H9 (cell line): ENCODE measurements at regions not wholly inside any gene's neighbourhood (a gene's known extent, or its start where the extent isn't known, plus 50 kb on each side); places are given as distances from the start of the nearest gene placed in this dataset.

Source experiments
- DNase-seq: peaks from one replicate; pipeline ENCODE4 v3.0.0-alpha.2; 2017
- H2AFZ ChIP-seq: one replicate; pipeline ENCODE4 v1.6.1; 2013; ENCODE audit warnings: mild to moderate bottlenecking, low read length, control low read depth, moderate library complexity
- H2AK5ac ChIP-seq: 2 replicates; pipeline ENCODE4 v1.6.1; 2013; ENCODE audit warnings: low read length, control low read depth, mixed read lengths; ENCODE audit not compliant: insufficient read length
- H2BK120ac ChIP-seq: one replicate; pipeline ENCODE4 v1.6.1; 2013; ENCODE audit warnings: low read depth, mild to moderate bottlenecking, low read length, control low read depth, inconsistent platforms; ENCODE audit not compliant: poor library complexity, severe bottlenecking
- H2BK12ac ChIP-seq: 2 replicates; pipeline ENCODE4 v1.6.1; 2013; ENCODE audit warnings: low read length, control low read depth, mixed read lengths, low read depth; ENCODE audit not compliant: insufficient read length
- H2BK15ac ChIP-seq: 2 replicates; pipeline ENCODE4 v1.6.1; 2013; ENCODE audit warnings: low read depth, low read length, control low read depth
- H2BK20ac ChIP-seq: one replicate; pipeline ENCODE4 v1.6.1; 2013; ENCODE audit warnings: low read depth, mild to moderate bottlenecking, low read length, control low read depth, inconsistent platforms; ENCODE audit not compliant: poor library complexity, severe bottlenecking
- H2BK5ac ChIP-seq: 2 replicates; pipeline ENCODE4 v1.6.1; 2013; ENCODE audit warnings: low read length, control low read depth, mixed read lengths; ENCODE audit not compliant: insufficient read length
- H3K14ac ChIP-seq: 2 replicates; pipeline ENCODE4 v1.6.1; 2013; ENCODE audit warnings: low read length, control low read depth; ENCODE audit not compliant: insufficient read depth
- H3K18ac ChIP-seq: 2 replicates; pipeline ENCODE4 v1.6.1; 2013; ENCODE audit warnings: low read depth, mild to moderate bottlenecking, mixed read lengths, low read length, control low read depth; ENCODE audit not compliant: insufficient read length
- H3K23ac ChIP-seq: 2 replicates; pipeline ENCODE4 v1.6.1; 2013; ENCODE audit warnings: low read length, control low read depth, mixed read lengths, low read depth; ENCODE audit not compliant: insufficient read length
- H3K23me2 ChIP-seq: 2 replicates; pipeline ENCODE4 v1.6.1; 2013; ENCODE audit warnings: low read depth, mild to moderate bottlenecking, mixed read lengths, low read length, control low read depth; ENCODE audit not compliant: insufficient read length, poor library complexity, severe bottlenecking
- H3K27ac ChIP-seq: 2 replicates; pipeline ENCODE4 v1.5.1; 2013; ENCODE audit warnings: low read length, control low read depth, mixed read lengths, low read depth; ENCODE audit not compliant: insufficient read length
- H3K27me3 ChIP-seq: 2 replicates; pipeline ENCODE4 v1.6.1; 2013; ENCODE audit warnings: low read length, control low read depth, inconsistent platforms; ENCODE audit not compliant: insufficient read depth
- H3K4ac ChIP-seq: 2 replicates; pipeline ENCODE4 v1.6.1; 2013; ENCODE audit warnings: low read depth, mild to moderate bottlenecking, control low read depth, inconsistent platforms, low read length, moderate library complexity
- H3K4me1 ChIP-seq: 2 replicates; pipeline ENCODE4 v1.6.1; 2013; ENCODE audit warnings: low read length, control low read depth, inconsistent platforms; ENCODE audit not compliant: insufficient read depth
- H3K4me2 ChIP-seq: 2 replicates; pipeline ENCODE4 v1.6.1; 2013; ENCODE audit warnings: low read length, control low read depth, mixed read lengths; ENCODE audit not compliant: insufficient read length, insufficient read depth
- H3K56ac ChIP-seq: 2 replicates; pipeline ENCODE4 v1.6.1; 2013; ENCODE audit warnings: low read depth, mild to moderate bottlenecking, mixed read lengths, low read length, control low read depth; ENCODE audit not compliant: insufficient read length
- H3K79me1 ChIP-seq: 2 replicates; pipeline ENCODE4 v1.6.1; 2013; ENCODE audit warnings: low read depth, mild to moderate bottlenecking, moderate library complexity, low read length, control low read depth, inconsistent platforms; ENCODE audit not compliant: insufficient read depth, poor library complexity, severe bottlenecking
- H3K79me2 ChIP-seq: 2 replicates; pipeline ENCODE4 v1.6.1; 2013; ENCODE audit warnings: low read length, control low read depth, inconsistent platforms; ENCODE audit not compliant: insufficient read depth
- H3K9ac ChIP-seq: 2 replicates; pipeline ENCODE4 v1.6.1; 2013; ENCODE audit warnings: low read length, control low read depth, mixed read lengths; ENCODE audit not compliant: insufficient read length; ENCODE audit errors: extremely low read depth
- H3K9me3 ChIP-seq: one replicate; pipeline ENCODE4 v1.6.1; 2013; ENCODE audit warnings: low read depth, low read length, inconsistent platforms; ENCODE audit not compliant: control insufficient read depth
- H3T11ph ChIP-seq: one replicate; pipeline ENCODE4 v1.6.1; 2013; ENCODE audit warnings: mild to moderate bottlenecking, low read length, control low read depth, inconsistent platforms
- H4K20me1 ChIP-seq: one replicate; pipeline ENCODE4 v1.6.1; 2013; ENCODE audit not compliant: control insufficient read depth, insufficient read length, insufficient read depth
- H4K5ac ChIP-seq: 2 replicates; pipeline ENCODE4 v1.6.1; 2013; ENCODE audit warnings: low read depth, mild to moderate bottlenecking, mixed read lengths, low read length, control low read depth; ENCODE audit not compliant: insufficient read length
- H4K8ac ChIP-seq: replicated peaks from 2 replicates; pipeline ENCODE4 v1.6.1; 2013; ENCODE audit warnings: low read length, control low read depth, mixed read lengths, low read depth; ENCODE audit not compliant: insufficient read length
- H4K91ac ChIP-seq: 2 replicates; pipeline ENCODE4 v1.6.1; 2013; ENCODE audit warnings: low read depth, mild to moderate bottlenecking, moderate library complexity, mixed read lengths, low read length, control low read depth; ENCODE audit not compliant: insufficient read length
- H3K27ac Mint-ChIP-seq, 3 experiments: 2 replicates in 2 of 3; 3 replicates in 1 of 3; pipeline ENCODE4 v1.8.0; 2020 to 2021; ENCODE audit warnings: mixed read lengths in 3 of 3, mild to moderate bottlenecking in 1 of 3, moderate library complexity in 1 of 3
- H3K27me3 Mint-ChIP-seq: 2 replicates; pipeline ENCODE4 v1.8.0; 2021; ENCODE audit warnings: low read depth, mild to moderate bottlenecking, moderate library complexity, mixed read lengths
- H3K36me3 Mint-ChIP-seq, 3 experiments: 2 replicates in 2 of 3; 3 replicates in 1 of 3; pipeline ENCODE4 v1.8.0; 2020 to 2021; ENCODE audit warnings: low read depth in 3 of 3, mixed read lengths in 3 of 3; ENCODE audit not compliant: insufficient read depth in 1 of 3
- H3K4me1 Mint-ChIP-seq, 2 experiments: 2 replicates each; pipeline ENCODE4 v1.8.0; 2020; ENCODE audit warnings: mixed read lengths in 2 of 2
- H3K4me3 Mint-ChIP-seq, 2 experiments: 2 replicates in 1 of 2; 3 replicates in 1 of 2; pipeline ENCODE4 v1.8.0; 2020 to 2021; ENCODE audit warnings: mild to moderate bottlenecking in 2 of 2, mixed read lengths in 2 of 2, moderate library complexity in 1 of 2
- H3K9me3 Mint-ChIP-seq, 2 experiments: 2 replicates in 1 of 2; 3 replicates in 1 of 2; pipeline ENCODE4 v1.8.0; 2020; ENCODE audit warnings: mild to moderate bottlenecking in 2 of 2, mixed read lengths in 2 of 2, moderate library complexity in 1 of 2
- CTCF ChIP-seq: fragments of 200-600 bp; sonication (generic); conservative IDR thresholded peaks from 3 replicates; pipeline ENCODE4 v1.8.0; 2021; ENCODE audit warnings: antibody characterized with exemption, mild to moderate bottlenecking
- WGBS: extraction: QIAGEN DNeasy Blood & Tissue Kit; methylation state at CpG from one replicate; pipeline ENCODE4 v1.1.7; 2013; ENCODE audit warnings: missing lambda C conversion rate, low lambda C conversion rate, mixed read lengths; ENCODE audit not compliant: insufficient read length; ENCODE audit errors: extremely low coverage; 5-methylcytosine and 5-hydroxymethylcytosine counted together

DNA sequence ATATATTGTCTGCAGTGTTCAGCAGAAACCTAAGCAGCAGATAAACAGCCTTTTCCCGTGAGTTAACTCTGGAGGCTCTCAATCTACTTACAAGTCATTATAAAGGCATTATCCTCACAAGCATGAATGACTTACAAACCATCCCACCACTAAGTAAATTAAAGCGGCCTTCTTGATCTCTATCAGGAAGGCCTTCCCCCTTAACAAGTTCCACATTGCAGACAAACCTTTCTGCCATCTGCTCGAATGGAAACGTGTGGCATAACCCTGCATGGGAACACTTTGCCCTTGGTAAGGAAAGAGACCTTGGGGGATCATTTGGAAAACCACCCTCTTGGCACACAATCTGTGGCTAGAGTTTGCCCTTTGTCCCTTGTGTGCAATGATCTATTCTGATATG is 199.5 kb downstream of the OSR1 start:
- Histone ChIP-seq H3K23me2 (no peaks in the 10 kb centered on the region), H3K27me3 (no peaks in the 10 kb centered on the region), H4K5ac (no peak overlapping the region), H2BK5ac (no peak overlapping the region), H3K4me1 (no peaks in the 10 kb centered on the region), H3K27ac (no peak overlapping the region), H4K91ac (no peak overlapping the region), H3K9me3 (no peaks in the 10 kb centered on the region), H3K9ac (no peak overlapping the region), H4K20me1 (no peaks in the 10 kb centered on the region), H2AFZ (no peak overlapping the region), H3K18ac (no peak overlapping the region), H2BK12ac (no peak overlapping the region), H3K4me2 (no peak overlapping the region), H2BK15ac (no peak overlapping the region), H3K14ac (no peak overlapping the region), H2BK20ac (no peak overlapping the region), H3K23ac (no peak overlapping the region), H4K8ac (no peak overlapping the region), H3K4ac (no peak overlapping the region), H3K79me1 (no peaks in the 10 kb centered on the region), H2BK120ac (no peak overlapping the region), H3K79me2 (no peaks in the 10 kb centered on the region), H2AK5ac (no peak overlapping the region), H3K56ac (no peak overlapping the region), H3T11ph (no peak overlapping the region)
- Mint-ChIP-seq H3K4me3 (no peak overlapping the region), H3K27ac (no peak overlapping the region), H3K36me3 (peaks cover 0 to 9% (median 6%) of the 10 kb centered on the region in 3 experiments; a peak in 5 of 7 replicates), H3K27me3 (no peaks in the 10 kb centered on the region), H3K9me3 (peaks cover 8 to 12% of the 10 kb centered on the region in 2 experiments), H3K4me1 (peaks cover 2 to 3% of the 10 kb centered on the region in 2 experiments)
- TF ChIP-seq CTCF = no peak
- no peak for DNase-seq
- WGBS = no CpG with 5 or more reads among the region's 4 CpGs
